ENCODE measurements at regions not wholly inside any gene's neighbourhood (a gene's known extent, or its start where the extent isn't known, plus 50 kb on each side); places are given as distances from the start of the nearest gene placed in this dataset.

DNA sequence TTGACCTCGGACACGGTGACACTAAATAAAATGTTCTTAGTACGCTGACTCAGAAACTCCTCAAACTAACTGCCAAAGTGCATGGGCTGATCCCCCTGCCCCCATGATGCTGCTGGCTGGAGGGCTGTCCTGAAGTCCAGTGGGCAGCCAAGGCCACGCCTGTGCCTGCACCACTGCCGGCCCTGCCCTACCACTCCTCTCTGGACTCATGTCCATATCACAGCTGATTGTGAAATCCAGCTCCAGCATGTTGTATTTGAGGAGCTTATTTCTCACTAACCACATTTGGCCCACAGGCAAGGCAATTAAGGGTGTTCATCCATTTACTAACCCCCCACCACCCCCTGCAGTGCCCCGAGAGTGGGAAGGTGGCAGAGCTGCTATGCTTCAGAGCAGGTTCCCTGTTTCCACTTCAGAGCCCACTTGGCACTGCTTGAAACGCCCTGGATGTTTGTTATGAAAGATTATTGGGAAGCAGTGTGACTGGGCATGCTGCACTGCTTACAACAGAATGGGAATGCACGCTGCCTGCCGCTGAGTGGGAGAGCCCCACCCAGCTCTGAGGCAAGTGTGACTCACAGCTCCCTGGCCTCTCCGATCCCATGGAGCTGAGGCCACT, 114.0 kb downstream of the UQCRFS1 start:
- H3K27me3 ChIP-seq: peaks cover 0 to 15% (median 7%) of the 10 kb centered on the region in 7 donors

GRCh38 chr19:29098091-29098490, 114.9 kb downstream of the UQCRFS1 start:
- H3K27me3 ChIP-seq: peaks cover 0 to 15% (median 6%) of the 10 kb centered on the region in 7 donors
- peak overlapping the region in 1 of 10 donors; percentile 41 for H3K27ac ChIP-seq
- peaks cover 0 to 14% (median 0%) of the 10 kb centered on the region in 11 donors for H3K9me3 ChIP-seq
- no peak for ATAC-seq
- no peak for DNase-seq
- no peaks in the 10 kb centered on the region for H3K36me3 ChIP-seq
- no peaks in the 10 kb centered on the region for H3K4me1 ChIP-seq
- intact Hi-C loops (cut with DNase I): no loop called here
- no peak overlapping the region for H3K4me3 ChIP-seq
- WGBS, 2 donors: 71 to 74% methylated on average over 8 of the region's 8 CpGs
- TF ChIP-seq, protein P1, sequence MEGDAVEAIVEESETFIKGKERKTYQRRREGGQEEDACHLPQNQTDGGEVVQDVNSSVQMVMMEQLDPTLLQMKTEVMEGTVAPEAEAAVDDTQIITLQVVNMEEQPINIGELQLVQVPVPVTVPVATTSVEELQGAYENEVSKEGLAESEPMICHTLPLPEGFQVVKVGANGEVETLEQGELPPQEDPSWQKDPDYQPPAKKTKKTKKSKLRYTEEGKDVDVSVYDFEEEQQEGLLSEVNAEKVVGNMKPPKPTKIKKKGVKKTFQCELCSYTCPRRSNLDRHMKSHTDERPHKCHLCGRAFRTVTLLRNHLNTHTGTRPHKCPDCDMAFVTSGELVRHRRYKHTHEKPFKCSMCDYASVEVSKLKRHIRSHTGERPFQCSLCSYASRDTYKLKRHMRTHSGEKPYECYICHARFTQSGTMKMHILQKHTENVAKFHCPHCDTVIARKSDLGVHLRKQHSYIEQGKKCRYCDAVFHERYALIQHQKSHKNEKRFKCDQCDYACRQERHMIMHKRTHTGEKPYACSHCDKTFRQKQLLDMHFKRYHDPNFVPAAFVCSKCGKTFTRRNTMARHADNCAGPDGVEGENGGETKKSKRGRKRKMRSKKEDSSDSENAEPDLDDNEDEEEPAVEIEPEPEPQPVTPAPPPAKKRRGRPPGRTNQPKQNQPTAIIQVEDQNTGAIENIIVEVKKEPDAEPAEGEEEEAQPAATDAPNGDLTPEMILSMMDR (IDR thresholded peaks at IDR 0.05): no peak

More for the DNA sequence above, 114.0 kb downstream of the UQCRFS1 start:
- ATAC-seq (peak; percentile 89 to 95 (median 94)), DNase-seq (peak; percentile 34 to 36)
- Histone ChIP-seq H3K27ac (peak overlapping the region in 6 of 10 donors; percentile 40 to 52 (median 48)), H3K4me1 (no peaks in the 10 kb centered on the region), H3K4me3 (no peak overlapping the region), H3K9me3 (peaks cover 0 to 14% (median 0%) of the 10 kb centered on the region in 11 donors), H3K36me3 (no peaks in the 10 kb centered on the region)
- 66 to 70% methylated on average over 10 of the region's 10 CpGs for WGBS, 2 donors
- intact Hi-C loops (cut with DNase I): no loop called here
- TF ChIP-seq, protein P1 (IDR thresholded peaks at IDR 0.05): no peak

DNA sequence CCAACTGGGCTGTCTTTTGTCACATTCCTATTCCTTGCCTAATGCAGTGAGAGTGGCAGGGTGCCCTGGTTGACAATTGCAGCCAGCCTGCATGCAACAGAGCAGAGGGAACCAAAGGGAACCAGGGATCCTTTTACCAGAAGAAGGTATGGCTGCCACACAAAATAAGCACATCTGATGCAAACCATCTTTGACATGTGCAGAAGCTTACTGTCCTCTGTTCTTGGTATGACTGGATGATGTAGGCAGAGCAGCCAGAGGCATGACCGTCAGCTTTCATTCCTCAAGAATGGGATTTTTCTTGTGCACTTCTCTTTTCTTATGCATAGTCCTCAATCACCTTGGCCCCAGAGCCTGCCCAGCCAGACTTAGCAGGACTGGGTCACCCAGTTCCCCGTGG, 116.1 kb downstream of the UQCRFS1 start:
- no peak for DNase-seq
- Histone ChIP-seq H3K27ac (no peak overlapping the region), H3K27me3 (peaks cover 0 to 10% (median 5%) of the 10 kb centered on the region in 7 donors), H3K36me3 (no peaks in the 10 kb centered on the region), H3K9me3 (peaks cover 0 to 14% (median 0%) of the 10 kb centered on the region in 11 donors), H3K4me3 (no peak overlapping the region), H3K4me1 (no peaks in the 10 kb centered on the region)
- TF ChIP-seq, protein P1 (IDR thresholded peaks at IDR 0.05): no peak
- WGBS, 2 donors: 68 to 70% methylated on average over 2 of the region's 2 CpGs
- intact Hi-C loops (cut with DNase I): no loop called here
- no peak for ATAC-seq

DNA sequence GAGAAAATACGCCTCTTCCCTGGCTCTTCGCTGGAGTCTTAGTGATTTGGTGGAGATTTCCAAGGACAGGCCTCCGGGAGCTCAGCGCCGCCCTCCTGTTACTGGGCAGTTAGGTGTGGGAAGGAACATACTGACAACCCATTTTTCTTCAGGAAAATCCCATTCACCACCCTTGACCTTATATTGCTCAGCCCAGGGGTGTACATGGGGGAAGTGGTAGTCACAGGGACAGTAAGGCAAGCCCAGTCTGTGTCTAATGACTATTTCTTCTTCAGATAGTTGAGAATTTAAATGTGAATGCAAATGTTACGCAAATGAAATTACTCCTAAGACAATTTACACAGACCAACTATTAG, 119.4 kb downstream of the UQCRFS1 start:
- Histone ChIP-seq H3K36me3 (no peaks in the 10 kb centered on the region), H3K4me3 (no peak overlapping the region), H3K9me3 (no peaks in the 10 kb centered on the region), H3K27me3 (peaks cover 0 to 4% (median 0%) of the 10 kb centered on the region in 7 donors), H3K4me1 (peaks cover 0 to 3% (median 0%) of the 10 kb centered on the region in 9 donors), H3K27ac (no peak overlapping the region)
- intact Hi-C loops (cut with DNase I): no loop called here
- DNase-seq (no peak), ATAC-seq (no peak)
- TF ChIP-seq, protein P1 (IDR thresholded peaks at IDR 0.05): no peak
- 86% methylated on average over 6 of the region's 6 CpGs for WGBS, 2 donors

Data from heart right ventricle (tissue), 16 donors.